GM23338 (cell line): ENCODE measurements at regions not wholly inside any gene's neighbourhood (a gene's known extent, or its start where the extent isn't known, plus 50 kb on each side); places are given as distances from the start of the nearest gene placed in this dataset.

Experiments used
- ATAC-seq: fragments of 200-7000 bp; cut with Tn5 transposase; 3 replicates; pipeline ENCODE4 v1.9.1; 2020
- DNase-seq: peaks from one replicate; pipeline ENCODE4 v3.0.0-alpha.2; 2015; ENCODE audit warnings: low spot score
- H2AFZ ChIP-seq: fragments of 200-600 bp; sonication (generic); 2 replicates; pipeline ENCODE4 v1.8.0; 2016; ENCODE audit warnings: antibody characterized with exemption, mild to moderate bottlenecking, moderate library complexity
- H3F3A ChIP-seq: fragments of 200-600 bp; sonication (generic); replicated peaks from 2 replicates; pipeline ENCODE4 v1.8.0; 2017; ENCODE audit warnings: antibody characterized with exemption, mixed run types, low read depth
- H3K27ac ChIP-seq: fragments of 200-600 bp; sonication (generic); 2 replicates; pipeline ENCODE4 v1.6.1; 2016; ENCODE audit warnings: low read depth
- H3K27me3 ChIP-seq: fragments of 200-600 bp; sonication (generic); 2 replicates; pipeline ENCODE4 v1.8.0; 2016; ENCODE audit warnings: mild to moderate bottlenecking, mixed run types, moderate library complexity; ENCODE audit not compliant: insufficient read depth
- H3K36me3 ChIP-seq: fragments of 200-600 bp; sonication (generic); 2 replicates; pipeline ENCODE4 v1.8.0; 2016; ENCODE audit warnings: mild to moderate bottlenecking; ENCODE audit not compliant: insufficient read depth
- H3K4me1 ChIP-seq: fragments of 200-600 bp; sonication (generic); 2 replicates; pipeline ENCODE4 v1.8.0; 2016; ENCODE audit warnings: mild to moderate bottlenecking, moderate library complexity; ENCODE audit not compliant: insufficient read depth
- H3K4me2 ChIP-seq: fragments of 200-600 bp; sonication (generic); 2 replicates; pipeline ENCODE4 v1.7.1; 2017; ENCODE audit warnings: mixed run types
- H3K4me3 ChIP-seq: fragments of 200-600 bp; sonication (generic); 2 replicates; pipeline ENCODE4 v1.6.1; 2016; ENCODE audit warnings: mixed run types
- H3K79me2 ChIP-seq: fragments of 200-600 bp; sonication (generic); replicated peaks from 2 replicates; pipeline ENCODE4 v1.8.0; 2017; ENCODE audit warnings: mild to moderate bottlenecking; ENCODE audit not compliant: insufficient read depth
- H3K9me2 ChIP-seq: fragments of 200-600 bp; sonication (generic); 2 replicates; pipeline ENCODE4 v1.8.0; 2017; ENCODE audit not compliant: insufficient read depth
- H4K20me1 ChIP-seq: fragments of 200-600 bp; sonication (generic); replicated peaks from 2 replicates; pipeline ENCODE4 v1.8.0; 2017; ENCODE audit warnings: mild to moderate bottlenecking; ENCODE audit not compliant: insufficient read depth
- H3K27ac Mint-ChIP-seq: 2 replicates; pipeline ENCODE4 v1.8.0; 2020; ENCODE audit warnings: inconsistent platforms, mild to moderate bottlenecking, moderate library complexity, mixed read lengths
- H3K27me3 Mint-ChIP-seq: 3 replicates; pipeline ENCODE4 v1.8.0; 2022; ENCODE audit warnings: low read depth, mild to moderate bottlenecking, moderate library complexity, mixed read lengths, inconsistent platforms; ENCODE audit not compliant: insufficient read depth, poor library complexity
- H3K36me3 Mint-ChIP-seq: 3 replicates; pipeline ENCODE4 v1.8.0; 2021; ENCODE audit warnings: low read depth, mild to moderate bottlenecking, inconsistent platforms, moderate library complexity, mixed read lengths
- H3K4me1 Mint-ChIP-seq: 3 replicates; pipeline ENCODE4 v1.8.0; 2020; ENCODE audit warnings: mild to moderate bottlenecking, inconsistent platforms, mixed read lengths
- H3K4me3 Mint-ChIP-seq: 3 replicates; pipeline ENCODE4 v1.8.0; 2021; ENCODE audit warnings: moderate library complexity, mild to moderate bottlenecking, inconsistent platforms, mixed read lengths
- H3K9me3 Mint-ChIP-seq: 3 replicates; pipeline ENCODE4 v1.8.0; 2020; ENCODE audit warnings: moderate library complexity, mild to moderate bottlenecking, inconsistent platforms, mixed read lengths
- CREB1 ChIP-seq: fragments of 250-450 bp; sonication (Bioruptor Pico); IDR thresholded peaks from 2 replicates; pipeline ENCODE4 v1.5.0; 2020; ENCODE audit warnings: low read depth, mild to moderate bottlenecking, moderate library complexity
- CTCF ChIP-seq, 2 experiments: fragments of 200-600 bp in 1 of 2; sonication (generic) in 1 of 2; conservative IDR thresholded peaks; 2 replicates each; pipeline versions ENCODE4 v1.5.1 to v1.6.1; 2016 to 2017; ENCODE audit warnings: antibody characterized with exemption in 2 of 2, low read depth in 2 of 2, mild to moderate bottlenecking in 2 of 2, moderate library complexity in 1 of 2
- ETS1 ChIP-seq: IDR thresholded peaks from 2 replicates; pipeline ENCODE4 v1.6.1; 2016; ENCODE audit warnings: antibody characterized with exemption
- EZH2 ChIP-seq: fragments of 200-600 bp; sonication (generic); IDR thresholded peaks from one replicate; pipeline ENCODE4 v1.8.0; 2017; ENCODE audit warnings: antibody characterized with exemption, mild to moderate bottlenecking, low read depth; ENCODE audit not compliant: unreplicated experiment
- EZH2phosphoT487 ChIP-seq: fragments of 200-600 bp; sonication (generic); IDR thresholded peaks from one replicate; pipeline ENCODE4 v1.8.1; 2018; ENCODE audit warnings: antibody characterized with exemption; ENCODE audit not compliant: unreplicated experiment
- JUNB ChIP-seq: IDR thresholded peaks from one replicate; pipeline ENCODE4 v1.6.1; 2016; ENCODE audit warnings: antibody characterized with exemption; ENCODE audit not compliant: unreplicated experiment
- NANOG ChIP-seq: IDR thresholded peaks from 2 replicates; pipeline ENCODE4 v1.6.1; 2016; ENCODE audit warnings: antibody characterized with exemption, borderline replicate concordance
- POLR2AphosphoS5 ChIP-seq: IDR thresholded peaks from 2 replicates; pipeline ENCODE4 v1.6.1; 2016; ENCODE audit warnings: antibody characterized with exemption, low read depth
- STAT1 ChIP-seq: IDR thresholded peaks from one replicate; pipeline ENCODE4 v1.6.1; 2016; ENCODE audit warnings: antibody characterized with exemption; ENCODE audit not compliant: unreplicated experiment
- ZNF114 ChIP-seq: fragments of 250-450 bp; sonication (Bioruptor Pico); IDR thresholded peaks from 2 replicates; pipeline ENCODE4 v1.5.0; 2020; ENCODE audit warnings: mild to moderate bottlenecking, moderate library complexity
- ZNF331 ChIP-seq: fragments of 250-450 bp; sonication (Bioruptor Pico); IDR thresholded peaks from 2 replicates; pipeline ENCODE4 v1.5.0; 2020; ENCODE audit warnings: low read depth, mild to moderate bottlenecking, moderate library complexity
- ZNF462 ChIP-seq: fragments of 250-450 bp; sonication (Bioruptor Pico); IDR thresholded peaks from 2 replicates; pipeline ENCODE4 v1.5.0; 2020; ENCODE audit warnings: mild to moderate bottlenecking, moderate library complexity

- TF ChIP-seq CTCF (conservative IDR thresholded peaks at IDR 0.05; ENCODE audit: low read depth in 2 of 2) (no peak), CREB1 (no peak), NANOG (no peak), ETS1 (no peak)
Measured at GRCh38 chrX:145936769-145937168, 119.1 kb downstream of the SLITRK2 start (continued).

- no peak overlapping the region for H3K27ac ChIP-seq
- H3K79me2 ChIP-seq, result no peaks in the 10 kb centered on the region
- no peaks in the 10 kb centered on the region for H3K36me3 Mint-ChIP-seq
- no peak overlapping the region for H3K27ac Mint-ChIP-seq
- H3K27me3 Mint-ChIP-seq, result no peaks in the 10 kb centered on the region
- no peak for DNase-seq
- no peaks in the 10 kb centered on the region for H3K9me2 ChIP-seq
- H3K4me2 ChIP-seq, result no peak overlapping the region
- H3F3A ChIP-seq, result no peaks in the 10 kb centered on the region
- H3K27me3 ChIP-seq, result no peaks in the 10 kb centered on the region
- H2AFZ ChIP-seq, result no peak overlapping the region
- H3K9me3 Mint-ChIP-seq, result peaks cover 31% of the 10 kb centered on the region
- no peaks in the 10 kb centered on the region for H3K4me1 Mint-ChIP-seq
- ATAC-seq, result no peak
- no peaks in the 10 kb centered on the region for H3K4me1 ChIP-seq
- H3K4me3 ChIP-seq, result no peak overlapping the region
- no peaks in the 10 kb centered on the region for H3K36me3 ChIP-seq
- no peak overlapping the region for H3K4me3 Mint-ChIP-seq
- no peaks in the 10 kb centered on the region for H4K20me1 ChIP-seq
- no peak for TF ChIP-seq CREB1
- no peak for TF ChIP-seq ZNF462
- no peak for TF ChIP-seq EZH2
- TF ChIP-seq NANOG, result no peak
- no peak for TF ChIP-seq ZNF114 (CRISPR knock-in tag)
- no peak for TF ChIP-seq CTCF (conservative IDR thresholded peaks at IDR 0.05; ENCODE audit: low read depth in 2 of 2)
- TF ChIP-seq EZH2phosphoT487, result no peak
- no peak for TF ChIP-seq POLR2AphosphoS5
- TF ChIP-seq ETS1, result no peak
- TF ChIP-seq ZNF331, result no peak
- no peak for TF ChIP-seq STAT1
- TF ChIP-seq JUNB, result no peak
Measured at GRCh38 chrX:145949056-145949455, 131.4 kb downstream of the SLITRK2 start.
